ENCODE measurements at regions not wholly inside any gene's neighbourhood (a gene's known extent, or its start where the extent isn't known, plus 50 kb on each side); places are given as distances from the start of the nearest gene placed in this dataset.

- H3K36me3 Mint-ChIP-seq, result no peaks in the 10 kb centered on the region
- H3K9me3 Mint-ChIP-seq, result peaks cover 5% of the 10 kb centered on the region
- no peak overlapping the region for H3K4me3 Mint-ChIP-seq
- ATAC-seq, result no peak
- H3K4me1 Mint-ChIP-seq, result no peaks in the 10 kb centered on the region
- no peak overlapping the region for H3K27ac Mint-ChIP-seq
- no peak for DNase-seq (ENCODE audit: low spot score in 2 of 2)
These were observed 96.9 kb downstream of the SOX4 start for GRCh38 chr6:21690489-21690888.

GRCh38 chr6:21691685-21692346, 98.3 kb downstream of the SOX4 start:
- no peaks in the 10 kb centered on the region for H3K36me3 Mint-ChIP-seq
- ATAC-seq (no peak), DNase-seq (ENCODE audit: low spot score in 2 of 2) (no peak)
- H3K9me3 Mint-ChIP-seq, result peaks cover 5% of the 10 kb centered on the region
- H3K27ac Mint-ChIP-seq, result no peak overlapping the region
- H3K4me3 Mint-ChIP-seq, result no peak overlapping the region
- H3K4me1 Mint-ChIP-seq, result no peaks in the 10 kb centered on the region

DNA sequence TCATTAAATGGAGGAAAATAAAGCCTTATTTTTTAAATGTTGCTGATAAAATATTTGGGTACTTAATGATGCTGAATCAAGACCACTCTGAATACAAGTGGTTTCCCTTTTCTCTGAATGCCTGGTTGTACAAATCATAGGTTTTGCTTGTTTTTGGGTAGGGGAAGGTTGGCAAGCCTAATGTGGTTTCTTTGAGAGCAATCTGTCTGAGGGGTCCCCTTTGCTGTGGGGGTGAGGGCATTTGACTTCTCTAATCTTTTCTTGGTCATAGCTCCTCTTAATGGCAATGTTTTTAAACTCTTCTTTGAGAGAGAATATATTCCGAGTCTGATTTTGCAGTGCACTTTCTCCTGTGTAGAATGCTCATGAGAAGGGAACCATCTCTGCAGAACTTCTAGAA, 99.2 kb downstream of the SOX4 start:
- Mint-ChIP-seq H3K4me1 (no peaks in the 10 kb centered on the region), H3K36me3 (no peaks in the 10 kb centered on the region), H3K27ac (no peak overlapping the region), H3K4me3 (no peak overlapping the region), H3K9me3 (peaks cover 5% of the 10 kb centered on the region)
- ATAC-seq (no peak), DNase-seq (ENCODE audit: low spot score in 2 of 2) (no peak)

DNA sequence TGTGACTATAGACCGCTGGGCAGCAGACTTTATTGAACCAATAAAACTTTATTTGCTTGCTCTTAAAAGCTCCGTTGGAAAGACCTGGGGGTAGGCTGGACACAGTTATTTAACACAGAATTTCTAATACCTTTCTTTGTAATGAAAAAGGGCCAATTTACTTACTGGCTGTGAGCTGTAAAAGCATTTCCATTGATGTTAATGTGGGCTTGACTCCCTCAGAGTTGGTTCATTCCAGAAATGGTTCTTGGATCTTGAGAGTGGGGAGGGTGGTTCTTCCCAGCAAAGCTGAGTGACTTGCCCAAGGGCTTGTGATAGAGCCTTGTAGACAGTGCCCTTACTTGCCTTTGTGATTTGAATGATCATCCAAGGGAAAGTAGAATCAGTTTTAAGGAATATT, 100.6 kb downstream of the SOX4 start:
- no peak overlapping the region for H3K4me3 Mint-ChIP-seq
- H3K27ac Mint-ChIP-seq, result no peak overlapping the region
- no peak for DNase-seq (ENCODE audit: low spot score in 2 of 2)
- no peaks in the 10 kb centered on the region for H3K36me3 Mint-ChIP-seq
- peaks cover 2% of the 10 kb centered on the region for H3K9me3 Mint-ChIP-seq
- no peaks in the 10 kb centered on the region for H3K4me1 Mint-ChIP-seq
- ATAC-seq, result no peak

DNA sequence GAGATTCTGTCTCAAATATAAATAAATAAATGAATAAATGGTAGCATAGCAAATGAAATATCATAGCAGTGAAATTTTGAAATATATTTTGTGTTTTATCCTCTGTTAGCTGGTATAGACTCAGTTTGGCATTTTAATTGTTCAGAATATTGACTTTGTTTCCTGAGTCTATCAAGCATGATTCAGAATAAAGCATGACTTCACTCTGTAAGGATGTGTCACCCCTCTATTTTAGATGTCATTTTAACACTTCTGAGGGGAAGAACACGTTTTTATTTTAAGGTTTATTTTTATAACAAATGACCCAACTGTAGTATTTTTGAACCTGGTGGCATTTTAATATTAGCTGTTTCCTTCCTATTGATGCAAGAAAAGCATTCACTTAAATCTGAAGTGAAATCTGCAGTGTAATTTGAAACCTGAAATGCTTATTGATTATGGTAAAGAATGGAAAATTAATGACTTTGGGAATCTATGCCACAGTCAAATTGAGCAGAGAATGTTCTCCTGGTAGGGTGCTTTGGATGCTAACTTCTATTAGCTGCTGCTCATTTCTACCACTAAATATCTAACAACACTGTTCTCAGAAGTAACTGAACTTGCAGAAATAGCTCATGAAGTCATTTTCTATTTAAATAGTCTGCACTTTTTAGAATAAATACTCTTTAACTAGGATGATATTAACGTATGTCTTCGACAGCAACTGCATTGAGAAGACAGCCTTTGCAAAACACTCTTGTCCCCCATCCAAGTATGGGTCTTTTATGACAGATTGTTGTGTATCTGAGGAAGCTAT, 114.2 kb downstream of the SOX4 start:
- no peaks in the 10 kb centered on the region for H3K4me1 Mint-ChIP-seq
- ATAC-seq (no peak), DNase-seq (ENCODE audit: low spot score in 2 of 2) (no peak)
- H3K36me3 Mint-ChIP-seq, result no peaks in the 10 kb centered on the region
- H3K27ac Mint-ChIP-seq, result no peak overlapping the region
- no peaks in the 10 kb centered on the region for H3K9me3 Mint-ChIP-seq
- no peak overlapping the region for H3K4me3 Mint-ChIP-seq

DNA sequence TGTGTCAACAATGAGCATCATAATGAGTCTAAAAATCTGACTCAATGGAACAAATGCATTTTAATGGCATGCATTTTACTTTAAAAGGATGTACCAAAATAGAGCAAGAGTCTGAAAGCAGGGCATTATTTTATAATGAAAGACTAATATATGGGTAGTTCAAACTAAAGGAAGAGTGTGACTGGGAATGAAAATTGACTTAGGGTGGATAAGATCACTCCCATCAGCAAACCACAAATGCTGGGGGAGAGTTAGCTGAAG, 114.7 kb downstream of the SOX4 start:
- Mint-ChIP-seq H3K27ac (no peak overlapping the region), H3K4me3 (no peak overlapping the region), H3K4me1 (no peaks in the 10 kb centered on the region), H3K36me3 (no peaks in the 10 kb centered on the region), H3K9me3 (no peaks in the 10 kb centered on the region)
- DNase-seq (ENCODE audit: low spot score in 2 of 2), result no peak
- no peak for ATAC-seq

GRCh38 chr6:21710216-21710615, 116.7 kb downstream of the SOX4 start:
- Mint-ChIP-seq H3K27ac (no peak overlapping the region), H3K9me3 (no peaks in the 10 kb centered on the region)
- no peak for ATAC-seq

GRCh38 chr6:21710908-21711627, 117.5 kb downstream of the SOX4 start:
- no peaks in the 10 kb centered on the region for H3K4me1 Mint-ChIP-seq
- H3K27ac Mint-ChIP-seq, result no peak overlapping the region
- no peak for ATAC-seq
- no peak for DNase-seq (ENCODE audit: low spot score in 2 of 2)
- no peaks in the 10 kb centered on the region for H3K36me3 Mint-ChIP-seq
- no peak overlapping the region for H3K4me3 Mint-ChIP-seq
- H3K9me3 Mint-ChIP-seq, result no peaks in the 10 kb centered on the region

More at GRCh38 chr6:21710216-21710615, 116.7 kb downstream of the SOX4 start:
- no peak for DNase-seq (ENCODE audit: low spot score in 2 of 2)
- H3K36me3 Mint-ChIP-seq, result no peaks in the 10 kb centered on the region
- no peaks in the 10 kb centered on the region for H3K4me1 Mint-ChIP-seq
- H3K4me3 Mint-ChIP-seq, result no peak overlapping the region

GRCh38 chr6:21712213-21712612, 118.7 kb downstream of the SOX4 start:
- no peaks in the 10 kb centered on the region for H3K4me1 Mint-ChIP-seq
- H3K4me3 Mint-ChIP-seq, result no peak overlapping the region
- ATAC-seq (no peak), DNase-seq (ENCODE audit: low spot score in 2 of 2) (no peak)
- no peaks in the 10 kb centered on the region for H3K9me3 Mint-ChIP-seq
- H3K27ac Mint-ChIP-seq, result no peak overlapping the region
- H3K36me3 Mint-ChIP-seq, result no peaks in the 10 kb centered on the region

GRCh38 chr6:21713481-21713880, 119.9 kb downstream of the SOX4 start:
- Mint-ChIP-seq H3K27ac (no peak overlapping the region), H3K4me1 (no peaks in the 10 kb centered on the region), H3K4me3 (no peak overlapping the region), H3K36me3 (no peaks in the 10 kb centered on the region), H3K9me3 (no peaks in the 10 kb centered on the region)
- ATAC-seq, result no peak
- no peak for DNase-seq (ENCODE audit: low spot score in 2 of 2)

DNA sequence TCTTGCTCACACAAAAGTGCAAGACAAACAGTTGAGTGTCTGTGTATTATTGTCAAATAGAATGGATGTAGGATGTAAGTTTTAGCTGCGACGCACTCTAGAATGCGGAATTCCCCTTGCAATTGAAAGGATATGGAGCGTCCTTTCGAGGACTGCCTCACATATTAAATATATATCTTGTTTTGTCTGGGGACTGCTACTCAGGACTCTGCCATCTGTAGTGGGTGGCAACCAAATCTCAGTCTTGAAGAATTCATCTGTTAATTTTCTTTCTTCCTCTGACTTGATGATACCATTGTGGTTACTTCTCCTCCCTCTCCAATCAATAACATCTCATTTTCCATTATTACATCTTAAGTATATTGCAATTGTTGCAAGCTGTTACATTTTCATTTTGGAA, 121.6 kb downstream of the SOX4 start:
- Mint-ChIP-seq H3K27ac (no peak overlapping the region), H3K36me3 (no peaks in the 10 kb centered on the region), H3K9me3 (peaks cover 3% of the 10 kb centered on the region), H3K4me1 (no peaks in the 10 kb centered on the region), H3K4me3 (no peak overlapping the region)
- no peak for DNase-seq (ENCODE audit: low spot score in 2 of 2)
- ATAC-seq, result no peak

GRCh38 chr6:21722510-21722909, 129.0 kb downstream of the SOX4 start:
- Mint-ChIP-seq H3K9me3 (peaks cover 6% of the 10 kb centered on the region), H3K36me3 (no peaks in the 10 kb centered on the region), H3K4me3 (no peak overlapping the region), H3K4me1 (no peaks in the 10 kb centered on the region), H3K27ac (no peak overlapping the region)
- DNase-seq (ENCODE audit: low spot score in 2 of 2), result no peak
- no peak for ATAC-seq

DNA sequence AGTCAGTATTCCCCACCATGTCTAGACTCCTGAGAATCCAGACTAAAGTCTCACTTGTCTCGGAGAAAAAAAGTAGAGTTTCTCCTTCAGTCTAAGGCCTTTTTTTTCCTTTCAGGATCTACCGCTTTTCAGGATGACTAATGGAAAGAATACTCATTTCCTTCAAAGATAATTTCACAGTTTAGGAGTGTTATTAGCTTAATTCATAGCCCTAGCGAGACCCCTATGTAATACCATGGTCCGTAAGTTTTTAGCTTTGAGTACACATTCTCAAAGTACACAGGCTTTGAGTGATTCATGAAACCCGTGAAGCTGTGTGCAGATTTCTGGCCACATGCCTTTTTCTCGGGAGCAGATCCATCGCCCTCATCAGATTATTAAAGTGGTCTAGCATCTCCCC, 133.1 kb downstream of the SOX4 start:
- no peaks in the 10 kb centered on the region for H3K36me3 Mint-ChIP-seq
- no peak for ATAC-seq
- no peak for DNase-seq (ENCODE audit: low spot score in 2 of 2)
- H3K4me3 Mint-ChIP-seq, result no peak overlapping the region
- no peaks in the 10 kb centered on the region for H3K9me3 Mint-ChIP-seq
- no peak overlapping the region for H3K27ac Mint-ChIP-seq
- no peaks in the 10 kb centered on the region for H3K4me1 Mint-ChIP-seq

DNA sequence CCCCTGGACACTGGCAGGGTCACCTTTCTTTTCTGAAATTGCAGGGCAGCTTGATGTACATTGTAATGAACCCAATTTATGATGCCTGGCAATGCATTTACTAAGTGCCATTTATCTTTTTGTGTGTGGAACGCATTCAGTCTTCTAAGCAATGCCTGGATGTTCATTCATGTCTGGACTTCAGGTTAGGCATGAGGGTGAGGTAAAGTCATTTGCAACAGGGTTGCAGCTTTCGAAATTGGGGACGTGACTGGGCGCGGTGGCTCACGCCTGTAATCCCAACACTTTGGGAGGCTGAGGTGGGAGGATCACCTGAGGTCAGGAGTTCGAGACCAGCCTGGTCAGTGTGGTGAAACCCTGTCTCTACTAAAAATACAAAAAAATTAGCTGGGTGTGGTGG, 134.6 kb downstream of the SOX4 start:
- DNase-seq (ENCODE audit: low spot score in 2 of 2) (no peak), ATAC-seq (no peak)
- H3K9me3 Mint-ChIP-seq, result no peaks in the 10 kb centered on the region
- H3K27ac Mint-ChIP-seq, result no peak overlapping the region
- H3K4me3 Mint-ChIP-seq, result no peak overlapping the region
- H3K36me3 Mint-ChIP-seq, result no peaks in the 10 kb centered on the region
- H3K4me1 Mint-ChIP-seq, result no peaks in the 10 kb centered on the region

DNA sequence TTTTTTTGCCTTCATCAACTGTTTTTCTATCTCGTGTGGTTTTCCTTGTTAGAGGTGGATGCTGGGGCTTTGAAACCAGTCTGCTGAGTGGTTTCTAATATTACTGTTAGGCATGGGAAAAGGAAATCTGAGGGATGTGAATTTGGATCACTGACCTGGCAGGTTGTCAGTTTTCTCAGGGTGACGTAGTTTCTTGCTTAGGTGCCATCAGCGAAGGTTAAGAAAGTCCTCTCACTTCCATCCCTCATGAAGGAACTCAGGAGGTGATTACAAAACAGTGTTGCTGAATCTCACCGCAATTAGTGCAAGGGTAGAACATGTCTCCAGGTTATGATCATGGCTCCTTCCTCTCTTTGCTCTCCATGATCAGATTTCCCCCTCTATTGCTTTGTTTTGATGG, 135.9 kb downstream of the SOX4 start:
- Mint-ChIP-seq H3K36me3 (no peaks in the 10 kb centered on the region), H3K9me3 (no peaks in the 10 kb centered on the region), H3K4me1 (no peaks in the 10 kb centered on the region), H3K4me3 (no peak overlapping the region), H3K27ac (no peak overlapping the region)
- ATAC-seq (no peak), DNase-seq (ENCODE audit: low spot score in 2 of 2) (no peak)

DNA sequence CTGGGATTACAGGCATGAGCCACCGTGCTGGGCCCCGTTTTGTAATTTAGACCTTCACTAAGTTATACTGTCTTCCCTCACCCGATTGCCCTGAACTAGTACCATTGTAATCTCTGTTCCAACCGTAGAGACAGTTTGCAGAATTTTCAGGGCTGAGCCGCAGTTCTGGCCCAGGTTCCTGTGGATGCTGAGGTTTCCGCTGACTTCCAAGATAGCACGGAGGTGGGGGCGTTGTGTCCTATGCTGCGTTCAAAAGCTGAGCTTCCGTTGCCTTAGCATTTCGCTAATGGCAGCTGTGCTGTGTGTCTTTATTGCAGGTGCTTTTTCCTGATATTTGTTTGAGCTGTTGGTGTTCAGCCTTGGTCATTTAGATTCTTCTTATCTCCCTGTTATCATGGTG, 137.0 kb downstream of the SOX4 start:
- H3K36me3 Mint-ChIP-seq, result no peaks in the 10 kb centered on the region
- no peak for DNase-seq (ENCODE audit: low spot score in 2 of 2)
- no peak for ATAC-seq
- no peak overlapping the region for H3K4me3 Mint-ChIP-seq
- no peaks in the 10 kb centered on the region for H3K9me3 Mint-ChIP-seq
- no peaks in the 10 kb centered on the region for H3K4me1 Mint-ChIP-seq
- no peak overlapping the region for H3K27ac Mint-ChIP-seq
